ENCODE measurements at regions not wholly inside any gene's neighbourhood (a gene's known extent, or its start where the extent isn't known, plus 50 kb on each side); places are given as distances from the start of the nearest gene placed in this dataset.
A peak's percentile ranks its signal among the peaks of the same experiment; 100 is the strongest.

GRCh38 chr1:172885411-172885810, 165.3 kb downstream of the TNFSF18 start:
- H3F3A ChIP-seq (replicated peaks; ENCODE audit: insufficient read depth): no peaks in the 10 kb centered on the region
- H3K9ac ChIP-seq: no peak overlapping the region
- no peaks in the 10 kb centered on the region for H3K79me2 ChIP-seq (ENCODE audit: insufficient read depth)
- H2AFZ ChIP-seq (ENCODE audit: low read depth): no peak overlapping the region
- peak overlapping the region; percentile 54 to 78; a peak in 3 of 4 replicates for H3K27ac ChIP-seq (ENCODE audit: low read depth in 2 of 2, low read length in 1 of 2)
- no peaks in the 10 kb centered on the region for H3K36me3 ChIP-seq (replicated peaks in 1 of 2; ENCODE audit: control insufficient read depth in 1 of 2, insufficient read depth in 2 of 2, low read length in 1 of 2)
- ChIA-PET CTCF (no interaction called here), POLR2A (no interaction called here)
- H3K9me2 ChIP-seq: no peaks in the 10 kb centered on the region
- peak; percentile 51; the same call in 1 of the 2 replicates for TF ChIP-seq TCF12 (IDR thresholded peaks at IDR 0.05)
- peak; percentile 73 for TF ChIP-seq NFIC (IDR thresholded peaks at IDR 0.05; ENCODE audit: borderline replicate concordance)
- TF ChIP-seq, protein P1, sequence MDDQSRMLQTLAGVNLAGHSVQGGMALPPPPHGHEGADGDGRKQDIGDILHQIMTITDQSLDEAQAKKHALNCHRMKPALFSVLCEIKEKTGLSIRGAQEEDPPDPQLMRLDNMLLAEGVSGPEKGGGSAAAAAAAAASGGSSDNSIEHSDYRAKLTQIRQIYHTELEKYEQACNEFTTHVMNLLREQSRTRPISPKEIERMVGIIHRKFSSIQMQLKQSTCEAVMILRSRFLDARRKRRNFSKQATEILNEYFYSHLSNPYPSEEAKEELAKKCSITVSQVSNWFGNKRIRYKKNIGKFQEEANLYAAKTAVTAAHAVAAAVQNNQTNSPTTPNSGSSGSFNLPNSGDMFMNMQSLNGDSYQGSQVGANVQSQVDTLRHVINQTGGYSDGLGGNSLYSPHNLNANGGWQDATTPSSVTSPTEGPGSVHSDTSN (IDR thresholded peaks at IDR 0.05): peak; percentile 80
- 0 out of 2 replicates have a peak, but pooled peaks have one; percentile 53 for TF ChIP-seq RXRA (IDR thresholded peaks at IDR 0.05; ENCODE audit: borderline replicate concordance, low read depth)
- TF ChIP-seq CHD2 (IDR thresholded peaks at IDR 0.05; ENCODE audit: low read length, partially characterized antibody): no peak
- TF ChIP-seq FOSL2 (IDR thresholded peaks at IDR 0.05; ENCODE audit: borderline replicate concordance, low read depth): peak; percentile 21; the same call in 1 of the 2 replicates
- TF ChIP-seq, protein P2, sequence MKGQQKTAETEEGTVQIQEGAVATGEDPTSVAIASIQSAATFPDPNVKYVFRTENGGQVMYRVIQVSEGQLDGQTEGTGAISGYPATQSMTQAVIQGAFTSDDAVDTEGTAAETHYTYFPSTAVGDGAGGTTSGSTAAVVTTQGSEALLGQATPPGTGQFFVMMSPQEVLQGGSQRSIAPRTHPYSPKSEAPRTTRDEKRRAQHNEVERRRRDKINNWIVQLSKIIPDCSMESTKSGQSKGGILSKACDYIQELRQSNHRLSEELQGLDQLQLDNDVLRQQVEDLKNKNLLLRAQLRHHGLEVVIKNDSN (IDR thresholded peaks at IDR 0.05; ENCODE audit: borderline replicate concordance, low read depth): no peak
- TF ChIP-seq TEAD4 (IDR thresholded peaks at IDR 0.05; ENCODE audit: borderline replicate concordance, insufficient read depth): no peak
- TF ChIP-seq JUND (IDR thresholded peaks at IDR 0.05): peak; percentile 29; the same call in 1 of the 2 replicates
- TF ChIP-seq, protein P3, sequence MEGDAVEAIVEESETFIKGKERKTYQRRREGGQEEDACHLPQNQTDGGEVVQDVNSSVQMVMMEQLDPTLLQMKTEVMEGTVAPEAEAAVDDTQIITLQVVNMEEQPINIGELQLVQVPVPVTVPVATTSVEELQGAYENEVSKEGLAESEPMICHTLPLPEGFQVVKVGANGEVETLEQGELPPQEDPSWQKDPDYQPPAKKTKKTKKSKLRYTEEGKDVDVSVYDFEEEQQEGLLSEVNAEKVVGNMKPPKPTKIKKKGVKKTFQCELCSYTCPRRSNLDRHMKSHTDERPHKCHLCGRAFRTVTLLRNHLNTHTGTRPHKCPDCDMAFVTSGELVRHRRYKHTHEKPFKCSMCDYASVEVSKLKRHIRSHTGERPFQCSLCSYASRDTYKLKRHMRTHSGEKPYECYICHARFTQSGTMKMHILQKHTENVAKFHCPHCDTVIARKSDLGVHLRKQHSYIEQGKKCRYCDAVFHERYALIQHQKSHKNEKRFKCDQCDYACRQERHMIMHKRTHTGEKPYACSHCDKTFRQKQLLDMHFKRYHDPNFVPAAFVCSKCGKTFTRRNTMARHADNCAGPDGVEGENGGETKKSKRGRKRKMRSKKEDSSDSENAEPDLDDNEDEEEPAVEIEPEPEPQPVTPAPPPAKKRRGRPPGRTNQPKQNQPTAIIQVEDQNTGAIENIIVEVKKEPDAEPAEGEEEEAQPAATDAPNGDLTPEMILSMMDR (IDR thresholded peaks at IDR 0.05): no peak
- TF ChIP-seq, protein P4, sequence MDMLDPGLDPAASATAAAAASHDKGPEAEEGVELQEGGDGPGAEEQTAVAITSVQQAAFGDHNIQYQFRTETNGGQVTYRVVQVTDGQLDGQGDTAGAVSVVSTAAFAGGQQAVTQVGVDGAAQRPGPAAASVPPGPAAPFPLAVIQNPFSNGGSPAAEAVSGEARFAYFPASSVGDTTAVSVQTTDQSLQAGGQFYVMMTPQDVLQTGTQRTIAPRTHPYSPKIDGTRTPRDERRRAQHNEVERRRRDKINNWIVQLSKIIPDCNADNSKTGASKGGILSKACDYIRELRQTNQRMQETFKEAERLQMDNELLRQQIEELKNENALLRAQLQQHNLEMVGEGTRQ (IDR thresholded peaks at IDR 0.05; ENCODE audit: borderline replicate concordance, low read depth, low read length): no peak
- TF ChIP-seq EP300 (IDR thresholded peaks at IDR 0.05; ENCODE audit: borderline replicate concordance in 1 of 2, low read depth in 1 of 2, low read length in 1 of 2): peak in 1 of 2 experiments; percentile 21; a peak in 1 of 4 replicates
- no peaks in the 10 kb centered on the region for H3K9me3 ChIP-seq
- peaks cover 2 to 8% of the 10 kb centered on the region in 2 experiments; a peak in 3 of 4 replicates for H3K4me1 ChIP-seq (ENCODE audit: control insufficient read depth in 1 of 2, insufficient read depth in 2 of 2, low read depth in 1 of 2, low read length in 1 of 2)
- no peak overlapping the region for H3K4me3 ChIP-seq (ENCODE audit: low read depth in 2 of 2, low read length in 1 of 2)
- no peak for DNase-seq
- H3K4me2 ChIP-seq: 0 out of 2 replicates have a peak overlapping the region, but pooled peaks have one; percentile 8
- no peaks in the 10 kb centered on the region for H3K27me3 ChIP-seq (ENCODE audit: insufficient read depth)
- no peaks in the 10 kb centered on the region for H4K20me1 ChIP-seq (ENCODE audit: insufficient read depth)

DNA sequence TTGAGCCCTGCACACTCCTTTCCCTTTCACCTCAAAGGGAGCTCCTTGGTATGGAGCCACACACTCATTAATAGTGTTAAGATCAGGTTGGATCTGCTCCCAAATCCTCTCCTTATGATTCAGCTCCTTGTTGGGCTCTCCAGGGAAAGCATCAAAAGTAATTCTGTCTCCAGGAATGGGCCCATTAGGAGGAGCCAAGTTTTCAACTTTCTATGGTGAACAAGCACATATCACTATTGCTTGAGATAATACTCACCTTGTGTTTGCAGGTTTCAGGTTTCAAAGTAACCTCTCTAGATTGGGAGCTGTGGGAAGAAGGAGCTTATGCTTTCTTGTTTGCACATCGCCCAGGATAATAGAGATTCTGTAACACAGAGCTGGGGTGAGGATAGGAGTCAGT, 164.8 kb downstream of the TNFSF18 start:
- H3K4me1 ChIP-seq (ENCODE audit: control insufficient read depth in 1 of 2, insufficient read depth in 2 of 2, low read depth in 1 of 2, low read length in 1 of 2): peaks cover 2 to 8% of the 10 kb centered on the region in 2 experiments; a peak in 3 of 4 replicates
- peak overlapping the region; percentile 54 to 78; a peak in 3 of 4 replicates for H3K27ac ChIP-seq (ENCODE audit: low read depth in 2 of 2, low read length in 1 of 2)
- H2AFZ ChIP-seq (ENCODE audit: low read depth): no peak overlapping the region
- no peaks in the 10 kb centered on the region for H3K79me2 ChIP-seq (ENCODE audit: insufficient read depth)
- H3K9me3 ChIP-seq: no peaks in the 10 kb centered on the region
- 50% methylated on average over 1 of the region's 1 CpG for WGBS (ENCODE audit: low lambda C conversion rate)
- H3K9ac ChIP-seq: no peak overlapping the region
- H4K20me1 ChIP-seq (ENCODE audit: insufficient read depth): no peaks in the 10 kb centered on the region
- ChIA-PET POLR2A (no interaction called here), CTCF (no interaction called here)
- H3K36me3 ChIP-seq (replicated peaks in 1 of 2; ENCODE audit: control insufficient read depth in 1 of 2, insufficient read depth in 2 of 2, low read length in 1 of 2): no peaks in the 10 kb centered on the region
- no peaks in the 10 kb centered on the region for H3K27me3 ChIP-seq (ENCODE audit: insufficient read depth)
- H3F3A ChIP-seq (replicated peaks; ENCODE audit: insufficient read depth): no peaks in the 10 kb centered on the region
- DNase-seq: no peak
- 0 out of 2 replicates have a peak overlapping the region, but pooled peaks have one; percentile 8 for H3K4me2 ChIP-seq
- H3K4me3 ChIP-seq (ENCODE audit: low read depth in 2 of 2, low read length in 1 of 2): no peak overlapping the region
- peak; percentile 23; the same call in 1 of the 2 replicates for TF ChIP-seq FOSL2 (IDR thresholded peaks at IDR 0.05; ENCODE audit: borderline replicate concordance, low read depth)
- TF ChIP-seq RAD21 (IDR thresholded peaks at IDR 0.05; ENCODE audit: low read length): no peak
- peak; percentile 41; the same call in 1 of the 2 replicates for TF ChIP-seq NFIC (IDR thresholded peaks at IDR 0.05; ENCODE audit: borderline replicate concordance)
- H3K9me2 ChIP-seq: no peaks in the 10 kb centered on the region

Measured in SK-N-SH (cell line).